Transverse colon (tissue), 4 donors: ENCODE measurements at regions not wholly inside any gene's neighbourhood (a gene's known extent, or its start where the extent isn't known, plus 50 kb on each side); places are given as distances from the start of the nearest gene placed in this dataset.

Experiments
- CTCF ChIP-seq, 5 experiments: fragments of 200-600 bp in 3 of 5; fragments of 450-650 bp in 2 of 5; sonication (generic) in 3 of 5; IDR thresholded peaks; 1 replicate in 2 of 5; 2 replicates in 3 of 5; pipeline ENCODE4 v1.5.1; 2016 to 2017; ENCODE audit warnings: antibody characterized with exemption in 5 of 5, inconsistent platforms in 3 of 5, mild to moderate bottlenecking in 2 of 5, moderate library complexity in 1 of 5
- EP300 ChIP-seq: sonication (generic); formaldehyde crosslinking; IDR thresholded peaks from one replicate; pipeline ENCODE4 v1.6.1; 2017; ENCODE audit warnings: antibody characterized with exemption, low read depth
- POLR2A ChIP-seq: fragments of 450-650 bp; IDR thresholded peaks from one replicate; pipeline ENCODE4 v1.6.1; 2016; ENCODE audit warnings: antibody characterized with exemption, mild to moderate bottlenecking, moderate library complexity
- POLR2AphosphoS5 ChIP-seq, 3 donors: sonication (generic); formaldehyde crosslinking; IDR thresholded peaks; one replicate each; pipeline ENCODE4 v1.6.1; 2016; ENCODE audit warnings: antibody characterized with exemption in 3 of 3

- TF ChIP-seq CTCF (IDR thresholded peaks at IDR 0.05) = no peak
- no peak for TF ChIP-seq POLR2A
- no peak for TF ChIP-seq EP300
- TF ChIP-seq POLR2AphosphoS5 (IDR thresholded peaks at IDR 0.05) = no peak
Measured at GRCh38 chr20:4554346-4554745, 131.9 kb upstream of the PRNP start.
